Parathyroid adenoma (tissue), 2 donors: ENCODE measurements at regions not wholly inside any gene's neighbourhood (a gene's known extent, or its start where the extent isn't known, plus 50 kb on each side); places are given as distances from the start of the nearest gene placed in this dataset.
"Not testable (repeated sequence)": the region's sequence is repeated elsewhere in the genome, so short reads cannot be mapped to it uniquely, and the experiment has no call there.

Source experiments
- H2AFZ ChIP-seq: fragments of 300-600 bp; sonication (generic); one replicate; pipeline ENCODE4 v1.7.0; 2017; ENCODE audit warnings: antibody characterized with exemption, mild to moderate bottlenecking
- H3K27ac ChIP-seq: fragments of 300-600 bp; sonication (generic); one replicate; pipeline ENCODE4 v1.7.0; 2017
- H3K27me3 ChIP-seq: fragments of 300-600 bp; sonication (generic); one replicate; pipeline ENCODE4 v1.7.0; 2017; ENCODE audit warnings: low read length; ENCODE audit not compliant: control insufficient read depth, insufficient read depth
- H3K36me3 ChIP-seq: fragments of 300-600 bp; sonication (generic); one replicate; pipeline ENCODE4 v1.7.0; 2017; ENCODE audit warnings: low read length; ENCODE audit not compliant: control insufficient read depth, insufficient read depth
- H3K4me1 ChIP-seq: fragments of 300-600 bp; sonication (generic); one replicate; pipeline ENCODE4 v1.7.0; 2017; ENCODE audit warnings: control low read depth
- H3K4me2 ChIP-seq: fragments of 300-600 bp; sonication (generic); one replicate; pipeline ENCODE4 v1.7.0; 2017; ENCODE audit warnings: low read length
- H3K4me3 ChIP-seq: fragments of 300-600 bp; sonication (generic); one replicate; pipeline ENCODE4 v1.7.0; 2017; ENCODE audit warnings: low read depth, low read length
- H3K79me2 ChIP-seq: fragments of 300-600 bp; sonication (generic); one replicate; pipeline ENCODE4 v1.7.0; 2017; ENCODE audit warnings: control low read depth
- H3K9ac ChIP-seq: fragments of 300-600 bp; sonication (generic); one replicate; pipeline ENCODE4 v1.7.0; 2017; ENCODE audit warnings: mild to moderate bottlenecking
- H3K9me3 ChIP-seq: fragments of 300-600 bp; sonication (generic); one replicate; pipeline ENCODE4 v1.7.0; 2017; ENCODE audit warnings: low read length; ENCODE audit not compliant: control insufficient read depth
- CTCF ChIP-seq: fragments of 300-600 bp; sonication (generic); IDR thresholded peaks from one replicate; pipeline ENCODE4 v1.7.0; 2017; ENCODE audit warnings: antibody characterized with exemption, mild to moderate bottlenecking
- donor health status: primary hyperparathyroidism.

- TF ChIP-seq CTCF, result no peak
- H3K79me2 ChIP-seq, result no peaks in the 10 kb centered on the region
Observed at GRCh38 chr16:35602116-35602515, 2142.7 kb downstream of the TP53TG3F start.

GRCh38 chr16:35603371-35603770, 2144.0 kb downstream of the TP53TG3F start:
- not testable (repeated sequence) for H3K27me3 ChIP-seq, H3K36me3 ChIP-seq, H3K4me3 ChIP-seq, H3K9ac ChIP-seq, H3K4me1 ChIP-seq, H3K79me2 ChIP-seq, H3K4me2 ChIP-seq, H3K9me3 ChIP-seq, H2AFZ ChIP-seq, H3K27ac ChIP-seq

More at GRCh38 chr16:35602116-35602515, 2142.7 kb downstream of the TP53TG3F start:
- H3K36me3 ChIP-seq, result no peaks in the 10 kb centered on the region
- no peak overlapping the region for H3K9ac ChIP-seq
- H3K4me1 ChIP-seq, result no peaks in the 10 kb centered on the region
- no peak overlapping the region for H3K4me3 ChIP-seq
- no peak overlapping the region for H3K27ac ChIP-seq
- H3K9me3 ChIP-seq, result no peaks in the 10 kb centered on the region
- no peak overlapping the region for H3K4me2 ChIP-seq
- no peak overlapping the region for H2AFZ ChIP-seq
- H3K27me3 ChIP-seq, result no peaks in the 10 kb centered on the region

GRCh38 chr16:35605921-35606320, 2146.5 kb downstream of the TP53TG3F start:
- Histone ChIP-seq H3K4me2 (no peak overlapping the region), H3K36me3 (no peaks in the 10 kb centered on the region), H2AFZ (no peak overlapping the region), H3K4me3 (no peak overlapping the region), H3K9me3 (no peaks in the 10 kb centered on the region), H3K27me3 (no peaks in the 10 kb centered on the region), H3K9ac (no peak overlapping the region), H3K4me1 (no peaks in the 10 kb centered on the region), H3K27ac (no peak overlapping the region), H3K79me2 (no peaks in the 10 kb centered on the region)
- TF ChIP-seq CTCF, result no peak

GRCh38 chr16:35614883-35615282, 2155.5 kb downstream of the TP53TG3F start:
- not testable (repeated sequence) for H3K4me1 ChIP-seq, H3K79me2 ChIP-seq, H3K4me2 ChIP-seq, H3K36me3 ChIP-seq, H3K9ac ChIP-seq, H3K27ac ChIP-seq, H3K9me3 ChIP-seq, H3K27me3 ChIP-seq, H3K4me3 ChIP-seq, H2AFZ ChIP-seq

- not testable (repeated sequence) for H3K27ac ChIP-seq, H3K27me3 ChIP-seq, H3K4me2 ChIP-seq, H3K9me3 ChIP-seq, H3K4me3 ChIP-seq, H3K4me1 ChIP-seq, H3K36me3 ChIP-seq, H3K9ac ChIP-seq, H2AFZ ChIP-seq, H3K79me2 ChIP-seq
Observed at GRCh38 chr16:35619176-35619575, 2159.8 kb downstream of the TP53TG3F start.

GRCh38 chr16:35626041-35626440, 2166.6 kb downstream of the TP53TG3F start:
- Histone ChIP-seq H3K27me3 (no peaks in the 10 kb centered on the region), H3K4me2 (no peak overlapping the region), H3K79me2 (no peaks in the 10 kb centered on the region), H3K27ac (no peak overlapping the region), H3K9ac (no peak overlapping the region), H3K4me3 (no peak overlapping the region), H3K9me3 (no peaks in the 10 kb centered on the region), H3K36me3 (no peaks in the 10 kb centered on the region), H3K4me1 (no peaks in the 10 kb centered on the region), H2AFZ (no peak overlapping the region)
- TF ChIP-seq CTCF, result no peak
